IMR-90 (cell line): ENCODE measurements at regions not wholly inside any gene's neighbourhood (a gene's known extent, or its start where the extent isn't known, plus 50 kb on each side); places are given as distances from the start of the nearest gene placed in this dataset.

Experiments used
- ATAC-seq: fragments of 200-7000 bp; cut with Tn5 transposase; 2 replicates; pipeline ENCODE4 v1.9.1; 2020; ENCODE audit warnings: low read depth, mild to moderate bottlenecking, moderate library complexity
- BruUV-seq: library from RNA; stranded (reverse); fragments of 400-500 nt; replicated peaks from 2 replicates; lab custom pipeline; 2021; lab: Mats Ljungman, UMichigan
- CTCF ChIA-PET: fragments of 300-600 bp; formaldehyde crosslinking; extraction: SDS; loops from one replicate; lab custom pipeline; 2021; ENCODE audit warnings: antibody characterized with exemption; lab: Yijun Ruan, JAX
- POLR2A ChIA-PET: fragments of 300-600 bp; sonication (Branson Sonifier 250); formaldehyde crosslinking; loops from one replicate; lab custom pipeline; 2022; ENCODE audit warnings: antibody characterized with exemption; ENCODE audit not compliant: unreplicated experiment; lab: Charles Lee
- DNase-seq: peaks from one replicate; pipeline ENCODE4 v3.0.0; 2013
- H2AFZ ChIP-seq: replicated peaks from 2 replicates; pipeline ENCODE3; 2013; ENCODE audit warnings: low read length, mild to moderate bottlenecking; ENCODE audit not compliant: poor library complexity
- H2AK5ac ChIP-seq: 2 replicates; pipeline ENCODE4 v1.6.1; 2013; ENCODE audit warnings: low read depth, low read length, inconsistent platforms
- H2AK9ac ChIP-seq: replicated peaks from 2 replicates; pipeline ENCODE3; 2013; ENCODE audit warnings: mild to moderate bottlenecking, low read depth, low read length, moderate library complexity; ENCODE audit not compliant: poor library complexity
- H2BK120ac ChIP-seq: 2 replicates; pipeline ENCODE4 v1.6.1; 2013; ENCODE audit warnings: low read depth, low read length, inconsistent platforms
- H2BK15ac ChIP-seq: 3 replicates; pipeline ENCODE4 v1.6.1; 2013; ENCODE audit warnings: low read depth, low read length, inconsistent platforms
- H2BK20ac ChIP-seq: 2 replicates; pipeline ENCODE4 v1.6.1; 2013; ENCODE audit warnings: low read depth, mild to moderate bottlenecking, inconsistent platforms, low read length, moderate library complexity
- H2BK5ac ChIP-seq: 2 replicates; pipeline ENCODE4 v1.6.1; 2013; ENCODE audit warnings: mild to moderate bottlenecking, low read depth, low read length, inconsistent platforms; ENCODE audit not compliant: poor library complexity, severe bottlenecking
- H3K14ac ChIP-seq: replicated peaks from 2 replicates; pipeline ENCODE4 v1.6.1; 2013; ENCODE audit warnings: low read depth, low read length, inconsistent platforms
- H3K18ac ChIP-seq: 2 replicates; pipeline ENCODE4 v1.6.1; 2013; ENCODE audit warnings: low read depth, low read length, control low read depth
- H3K23ac ChIP-seq: 2 replicates; pipeline ENCODE4 v1.6.1; 2013; ENCODE audit warnings: low read depth, low read length, inconsistent platforms
- H3K27ac ChIP-seq: 2 replicates; pipeline ENCODE4 v1.5.1; 2013; ENCODE audit warnings: mild to moderate bottlenecking, control low read depth, low read length; ENCODE audit not compliant: insufficient read depth
- H3K27me3 ChIP-seq: 2 replicates; pipeline ENCODE4 v1.6.1; 2013; ENCODE audit warnings: low read length; ENCODE audit not compliant: control insufficient read depth, insufficient read depth
- H3K36me3 ChIP-seq: 2 replicates; pipeline ENCODE4 v1.6.1; 2013; ENCODE audit warnings: low read length, mixed read lengths; ENCODE audit not compliant: control insufficient read depth, insufficient read depth
- H3K4ac ChIP-seq: 2 replicates; pipeline ENCODE4 v1.6.1; 2013; ENCODE audit warnings: low read depth, low read length, inconsistent platforms
- H3K4me1 ChIP-seq: 2 replicates; pipeline ENCODE4 v1.6.1; 2013; ENCODE audit warnings: low read length, mixed read lengths; ENCODE audit not compliant: control insufficient read depth, insufficient read depth
- H3K4me2 ChIP-seq: 2 replicates; pipeline ENCODE4 v1.6.1; 2013; ENCODE audit warnings: low read depth, mild to moderate bottlenecking, control low read depth, low read length, moderate library complexity
- H3K4me3 ChIP-seq: 2 replicates; pipeline ENCODE4 v1.5.1; 2013; ENCODE audit warnings: low read depth, mild to moderate bottlenecking, control low read depth, low read length, moderate library complexity; ENCODE audit not compliant: insufficient read depth
- H3K56ac ChIP-seq: 2 replicates; pipeline ENCODE4 v1.6.1; 2013; ENCODE audit warnings: low read length, inconsistent platforms; ENCODE audit not compliant: insufficient read depth; ENCODE audit errors: extremely low read depth
- H3K79me1 ChIP-seq, 2 experiments: 2 replicates each; pipeline ENCODE4 v1.6.1; 2013; ENCODE audit warnings: low read length in 2 of 2, inconsistent platforms in 1 of 2, low read depth in 1 of 2
- H3K9ac ChIP-seq: 2 replicates; pipeline ENCODE4 v1.6.1; 2013; ENCODE audit warnings: low read depth, low read length, control low read depth
- H3K9me1 ChIP-seq: 2 replicates; pipeline ENCODE4 v1.6.1; 2013; ENCODE audit warnings: low read length, inconsistent platforms; ENCODE audit not compliant: insufficient read depth
- H3K9me3 ChIP-seq: 2 replicates; pipeline ENCODE4 v1.6.1; 2013; ENCODE audit warnings: low read length; ENCODE audit not compliant: control insufficient read depth, insufficient read depth
- H4K20me1 ChIP-seq: 2 replicates; pipeline ENCODE4 v1.6.1; 2013; ENCODE audit warnings: low read length, inconsistent platforms; ENCODE audit not compliant: insufficient read depth
- H4K5ac ChIP-seq: 2 replicates; pipeline ENCODE4 v1.6.1; 2013; ENCODE audit warnings: mild to moderate bottlenecking, low read depth, low read length, control low read depth
- H4K8ac ChIP-seq, 2 experiments: 2 replicates each; pipeline ENCODE4 v1.6.1; 2013; ENCODE audit warnings: low read depth in 2 of 2, low read length in 2 of 2, control low read depth in 1 of 2, inconsistent platforms in 1 of 2
- H4K91ac ChIP-seq: 2 replicates; pipeline ENCODE4 v1.6.1; 2013; ENCODE audit warnings: low read depth, low read length, inconsistent platforms; ENCODE audit not compliant: insufficient read depth
- MAFK ChIP-seq: IDR thresholded peaks from 2 replicates; pipeline ENCODE4 v1.6.1; 2012; ENCODE audit warnings: low read depth, low read length, improper control_type of control experiment
- MAZ ChIP-seq: IDR thresholded peaks from 2 replicates; pipeline ENCODE4 v1.6.1; 2012; ENCODE audit warnings: low read depth, mild to moderate bottlenecking, low read length, improper control_type of control experiment, moderate library complexity, borderline replicate concordance
- WGBS, 2 experiments: methylation state at CpG; one replicate each; pipeline versions ENCODE4 v1.1.5 to v1.1.7; 2013; ENCODE audit warnings: missing lambda C conversion rate in 2 of 2; ENCODE audit not compliant: insufficient read length in 1 of 2; ENCODE audit errors: extremely low coverage in 2 of 2; 5-methylcytosine and 5-hydroxymethylcytosine counted together
- dilution Hi-C: fragments of 300-500 bp; cut with HindIII; formaldehyde crosslinking; loops from one replicate; pipeline ENCODE4 v1.14.3; 2018; ENCODE audit warnings: low sequenced_read_pairs; ENCODE audit not compliant: unreplicated experiment
- in situ Hi-C: fragments of 300-500 bp; cut with MboI; formaldehyde crosslinking; loops from 3 replicates; pipeline ENCODE4 v1.14.3; 2019; ENCODE audit warnings: low sequenced_read_pairs, inconsistent platforms, mixed read lengths
- intact Hi-C: fragments of 100-400 bp; cut with micrococcal nuclease; formaldehyde crosslinking; loops from 2 replicates; pipeline ENCODE4 v1.10.0; 2022

- Histone ChIP-seq H2BK15ac (no peak overlapping the region), H3K14ac (no peak overlapping the region), H2BK20ac (no peak overlapping the region), H3K18ac (no peak overlapping the region), H3K9me3 (no peaks in the 10 kb centered on the region; the same call in 1 of the 2 replicates), H3K56ac (no peak overlapping the region), H3K4me1 (no peaks in the 10 kb centered on the region), H3K4ac (no peak overlapping the region), H2AK5ac (no peak overlapping the region), H3K9ac (no peak overlapping the region), H3K27me3 (peaks cover 4% of the 10 kb centered on the region; the same call in 1 of the 2 replicates), H4K91ac (no peak overlapping the region), H2BK120ac (no peak overlapping the region), H2BK5ac (no peak overlapping the region), H3K4me3 (no peak overlapping the region), H3K79me1 (no peaks in the 10 kb centered on the region), H2AFZ (no peak overlapping the region), H3K27ac (no peak overlapping the region), H3K36me3 (no peaks in the 10 kb centered on the region), H2AK9ac (no peak overlapping the region), H3K9me1 (no peaks in the 10 kb centered on the region), H4K5ac (no peak overlapping the region), H4K8ac (no peak overlapping the region), H3K4me2 (no peak overlapping the region), H3K23ac (no peak overlapping the region), H4K20me1 (no peaks in the 10 kb centered on the region)
- no TSS peak for BruUV-seq
- DNase-seq = no peak
- TF ChIP-seq MAZ = no peak
- peak; percentile 61 for TF ChIP-seq MAFK
- POLR2A ChIA-PET = no interaction called here
- ATAC-seq = no peak
- in situ Hi-C loops = no loop called here
- CTCF ChIA-PET = interaction anchor here (0.7 kb wide), 1 partner anchor 16 kb away, joined by 3 read pairs; no protein-coding TSS in a partner anchor
- intact Hi-C loops = no loop called here
- 65% methylated on average over 4 of the region's 17 CpGs; no CpG with 5 or more reads in 1 of the 2 experiments for WGBS, 2 experiments
- dilution Hi-C loops = no loop called here
Observed at GRCh38 chr10:47095848-47096612, 184.8 kb downstream of the PTPN20 start.
